Panc1 (cell line): ENCODE measurements at regions not wholly inside any gene's neighbourhood (a gene's known extent, or its start where the extent isn't known, plus 50 kb on each side); places are given as distances from the start of the nearest gene placed in this dataset.

ENCODE experiments used
- ATAC-seq: fragments of 200-7000 bp; cut with Tn5 transposase; 2 replicates; pipeline ENCODE4 v1.9.1; 2020; ENCODE audit warnings: mild to moderate bottlenecking, moderate library complexity
- BruUV-seq: library from RNA; stranded (reverse); fragments of 400-500 nt; replicated peaks from 2 replicates; lab custom pipeline; 2021; lab: Mats Ljungman, UMichigan
- CTCF ChIA-PET: fragments of 300-600 bp; sonication (Branson Sonifier 250); formaldehyde crosslinking; loops from one replicate; lab custom pipeline; 2022; ENCODE audit warnings: antibody characterized with exemption; lab: Charles Lee
- POLR2A ChIA-PET: fragments of 300-600 bp; sonication (Branson Sonifier 250); formaldehyde crosslinking; loops from one replicate; lab custom pipeline; 2022; ENCODE audit warnings: antibody characterized with exemption; lab: Charles Lee
- DNase-seq: peaks from one replicate; pipeline ENCODE4 v3.0.0-alpha.2; 2010; ENCODE audit warnings: low read depth, low spot score
- H3K27ac ChIP-seq: 2 replicates; pipeline ENCODE4 v1.5.1; 2011; ENCODE audit warnings: mild to moderate bottlenecking, low read length, inconsistent platforms
- H3K27me3 ChIP-seq: fragments of 200-500 bp; sonication (Bioruptor generic); 2 replicates; pipeline ENCODE4 v1.6.0; 2014; ENCODE audit warnings: low read length, inconsistent platforms; ENCODE audit not compliant: control insufficient read depth, insufficient read depth
- H3K36me3 ChIP-seq: fragments of 200-500 bp; sonication (Bioruptor generic); 2 replicates; pipeline ENCODE4 v1.5.1; 2014; ENCODE audit warnings: inconsistent platforms, mild to moderate bottlenecking, low read length, moderate library complexity; ENCODE audit not compliant: control insufficient read depth, insufficient read depth
- H3K4me1 ChIP-seq: 2 replicates; pipeline ENCODE4 v1.5.1; 2011; ENCODE audit warnings: inconsistent platforms, mild to moderate bottlenecking, low read length, moderate library complexity; ENCODE audit not compliant: control insufficient read depth, insufficient read depth
- H3K4me3 ChIP-seq, 2 experiments: 2 replicates each; pipeline ENCODE4 v1.5.1; 2011 to 2012; ENCODE audit warnings: low read depth in 2 of 2, low read length in 2 of 2, mild to moderate bottlenecking in 2 of 2, inconsistent platforms in 1 of 2, moderate library complexity in 1 of 2
- H3K9me3 ChIP-seq: fragments of 200-500 bp; sonication (Bioruptor generic); 2 replicates; pipeline ENCODE4 v1.5.1; 2014; ENCODE audit warnings: low read depth, mild to moderate bottlenecking, inconsistent platforms, low read length, moderate library complexity; ENCODE audit not compliant: control insufficient read depth, insufficient read depth
- CTCF ChIP-seq: fragments of 450-650 bp; IDR thresholded peaks from 2 replicates; pipeline ENCODE4 v1.5.1; 2017; ENCODE audit warnings: mild to moderate bottlenecking
- POLR2AphosphoS5 ChIP-seq: IDR thresholded peaks from 2 replicates; pipeline ENCODE4 v1.6.1; 2012; ENCODE audit warnings: mild to moderate bottlenecking, low read depth, low read length, moderate library complexity
- REST ChIP-seq, 2 experiments: IDR thresholded peaks; 2 replicates each; pipeline ENCODE4 v1.6.1; 2011 to 2012; ENCODE audit warnings: low read depth in 2 of 2, control low read depth in 1 of 2, low read length in 1 of 2, mild to moderate bottlenecking in 1 of 2, moderate library complexity in 1 of 2; ENCODE audit not compliant: insufficient read depth in 1 of 2
- SIN3A ChIP-seq: IDR thresholded peaks from 2 replicates; pipeline ENCODE4 v1.6.1; 2012; ENCODE audit warnings: low read depth, mild to moderate bottlenecking, low read length, moderate library complexity, borderline replicate concordance; ENCODE audit not compliant: insufficient read depth
- TCF7L2 ChIP-seq: IDR thresholded peaks from 2 replicates; pipeline ENCODE4 v1.6.1; 2011; ENCODE audit warnings: mild to moderate bottlenecking, low read depth, low read length, inconsistent platforms
- in situ Hi-C: cut with HindIII; loops from 2 replicates; pipeline ENCODE4 v1.10.0; 2016; ENCODE audit warnings: low sequenced_read_pairs, low pct_unique_long_range_greater_than_20kb
- intact Hi-C: fragments of 100-400 bp; cut with micrococcal nuclease; formaldehyde crosslinking; loops from one replicate; pipeline ENCODE4 v1.10.0; 2022; ENCODE audit not compliant: unreplicated experiment

GRCh38 chr11:11125618-11126017 lies 227.4 kb downstream of the CSNK2A3 start:
- no peaks in the 10 kb centered on the region for H3K36me3 ChIP-seq
- peaks cover 4% of the 10 kb centered on the region; the same call in 1 of the 2 replicates for H3K9me3 ChIP-seq
- no peaks in the 10 kb centered on the region for H3K4me1 ChIP-seq
- no peak for TF ChIP-seq SIN3A
- intact Hi-C loops = no loop called here
- ATAC-seq (no peak), DNase-seq (no peak)
- ChIA-PET CTCF (no interaction called here), POLR2A (no interaction called here)
- in situ Hi-C loops = no loop called here
- H3K27ac ChIP-seq = no peak overlapping the region
- no peak overlapping the region for H3K4me3 ChIP-seq
- peaks cover 9% of the 10 kb centered on the region; the same call in 1 of the 2 replicates for H3K27me3 ChIP-seq
- BruUV-seq = no TSS peak

DNA sequence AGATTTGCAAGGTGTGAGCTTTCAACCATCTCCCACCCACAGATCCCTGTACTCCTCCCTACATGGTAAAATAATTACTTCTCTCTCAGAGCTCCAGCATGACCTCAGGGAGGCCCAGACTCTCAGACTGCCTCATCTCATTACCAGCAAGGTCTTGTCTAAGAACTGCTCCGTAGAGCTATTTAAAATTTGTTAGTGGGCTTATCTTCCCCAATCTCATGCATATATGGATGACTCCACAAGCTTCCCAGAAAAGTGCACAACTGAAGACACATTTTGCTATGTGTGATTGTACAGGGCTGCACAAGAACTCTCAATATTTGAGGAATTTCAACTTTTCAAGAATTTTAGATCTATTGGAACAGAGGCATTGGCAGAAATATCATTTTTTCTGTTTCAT lies 230.3 kb downstream of the CSNK2A3 start:
- H3K4me3 ChIP-seq = no peak overlapping the region
- in situ Hi-C loops = no loop called here
- no peaks in the 10 kb centered on the region for H3K36me3 ChIP-seq
- H3K9me3 ChIP-seq = no peaks in the 10 kb centered on the region
- H3K27ac ChIP-seq = no peak overlapping the region
- H3K4me1 ChIP-seq = no peaks in the 10 kb centered on the region
- no TSS peak for BruUV-seq
- ATAC-seq = 0 out of 2 replicates have a peak, but pooled peaks have one; percentile 34
- ChIA-PET CTCF (no interaction called here), POLR2A (no interaction called here)
- TF ChIP-seq CTCF = no peak
- TF ChIP-seq REST (IDR thresholded peaks at IDR 0.05; ENCODE audit: insufficient read depth in 1 of 2, low read depth in 2 of 2, low read length in 1 of 2) = no peak
- no peak for TF ChIP-seq SIN3A
- TF ChIP-seq POLR2AphosphoS5 = no peak
- no peak for TF ChIP-seq TCF7L2
- H3K27me3 ChIP-seq = 0 out of 2 replicates have a peak, but pooled peaks cover 2% of the 10 kb centered on the region
- DNase-seq = no peak
- intact Hi-C loops = no loop called here

GRCh38 chr11:11119917-11120316 lies 233.1 kb downstream of the CSNK2A3 start:
- no peak overlapping the region for H3K27ac ChIP-seq
- in situ Hi-C loops = no loop called here
- ATAC-seq = no peak
- H3K4me3 ChIP-seq = no peak overlapping the region
- POLR2A ChIA-PET = no interaction called here
- no peak for DNase-seq
- intact Hi-C loops = no loop called here
- no peaks in the 10 kb centered on the region for H3K4me1 ChIP-seq
- TF ChIP-seq POLR2AphosphoS5 = no peak
- TF ChIP-seq TCF7L2 = no peak
- TF ChIP-seq SIN3A = no peak
- TF ChIP-seq REST (IDR thresholded peaks at IDR 0.05; ENCODE audit: insufficient read depth in 1 of 2, low read depth in 2 of 2, low read length in 1 of 2) = no peak
- no peak for TF ChIP-seq CTCF
- peaks cover 7% of the 10 kb centered on the region; the same call in 1 of the 2 replicates for H3K27me3 ChIP-seq
- no peaks in the 10 kb centered on the region for H3K9me3 ChIP-seq
- no peaks in the 10 kb centered on the region for H3K36me3 ChIP-seq
- no TSS peak for BruUV-seq
- CTCF ChIA-PET = no interaction called here
